K562 (cell line): ENCODE measurements at regions not wholly inside any gene's neighbourhood (a gene's known extent, or its start where the extent isn't known, plus 50 kb on each side); places are given as distances from the start of the nearest gene placed in this dataset.

Source experiments
- ATAC-seq: fragments of 200-7000 bp; cut with Tn5 transposase; 3 replicates; pipeline ENCODE4 v1.9.1; 2020; ENCODE audit warnings: moderate library complexity
- BruUV-seq: library from RNA; stranded (reverse); fragments of 400-500 nt; replicated peaks from 2 replicates; lab custom pipeline; 2021; lab: Mats Ljungman, UMichigan
- CTCF ChIA-PET: fragments of 300-600 bp; formaldehyde crosslinking; extraction: SDS; loops from one replicate; lab custom pipeline; 2021; ENCODE audit warnings: low intra/inter-chr PET ratio; lab: Yijun Ruan, JAX
- POLR2A ChIA-PET: fragments of 300-600, 350-650 bp; sonication (Branson Sonifier 250); formaldehyde crosslinking; extraction: SDS; loops from one replicate; lab custom pipeline; 2021; ENCODE audit warnings: antibody characterized with exemption, inconsistent platforms; lab: Yijun Ruan, JAX
- DNase-seq, 4 experiments: peaks; one replicate each; pipeline versions ENCODE4 v3.0.0 to v3.0.0-alpha.2; 2011 to 2018; ENCODE audit warnings: low spot score in 3 of 4, mixed read lengths in 3 of 4; ENCODE audit errors: extremely low read depth in 1 of 4
- FAIRE-seq: peaks from 2 replicates; lab custom pipeline; 2011; peaks lifted over from hg19 to GRCh38; lab: Jason Lieb, UNC
- H2AFZ ChIP-seq: 2 replicates; pipeline ENCODE4 v1.6.0; 2011; ENCODE audit warnings: low read depth, low read length, control low read depth, inconsistent platforms
- H3K27ac ChIP-seq: fragments of 200-600 bp; 3 replicates; pipeline ENCODE4 v1.8.0; 2011; ENCODE audit warnings: low read depth, mild to moderate bottlenecking, control low read depth, inconsistent platforms, low read length, moderate library complexity, mixed read lengths; ENCODE audit errors: extremely low read depth
- H3K27me3 ChIP-seq, 2 experiments: fragments of 300-600 bp in 1 of 2; 2 replicates in 1 of 2; 3 replicates in 1 of 2; pipeline versions ENCODE4 v1.6.0 to v1.8.0; 2011; ENCODE audit warnings: inconsistent platforms in 2 of 2, low read length in 2 of 2, mild to moderate bottlenecking in 1 of 2, mixed read lengths in 1 of 2, moderate library complexity in 1 of 2; ENCODE audit not compliant: control insufficient read depth in 2 of 2, insufficient read depth in 2 of 2
- H3K36me3 ChIP-seq: fragments of 300-600 bp; 3 replicates; pipeline ENCODE4 v1.8.0; 2011; ENCODE audit warnings: mild to moderate bottlenecking, low read length, inconsistent platforms; ENCODE audit not compliant: control insufficient read depth, insufficient read depth
- H3K4me1 ChIP-seq, 2 experiments: fragments of 200-600 bp in 1 of 2; replicated peaks in 1 of 2; 2 replicates in 1 of 2; 3 replicates in 1 of 2; pipeline versions ENCODE4 v1.5.1 to v1.8.0; 2011; ENCODE audit warnings: inconsistent platforms in 2 of 2, low read length in 2 of 2, mild to moderate bottlenecking in 1 of 2, mixed read lengths in 1 of 2, moderate library complexity in 1 of 2; ENCODE audit not compliant: control insufficient read depth in 2 of 2, insufficient read depth in 2 of 2
- H3K4me2 ChIP-seq: 2 replicates; pipeline ENCODE4 v1.6.1; 2011; ENCODE audit warnings: low read length, control low read depth, inconsistent platforms, mixed read lengths; ENCODE audit not compliant: insufficient read depth
- H3K4me3 ChIP-seq: fragments of 200-600 bp; sonication (generic), shearing (Covaris generic); 2 replicates; pipeline ENCODE4 v1.5.1; 2016; ENCODE audit warnings: control low read depth, inconsistent platforms
- H3K79me2 ChIP-seq: fragments of 200-600 bp; 3 replicates; pipeline ENCODE4 v1.8.0; 2011; ENCODE audit warnings: low read length, inconsistent platforms; ENCODE audit not compliant: control insufficient read depth, insufficient read depth
- H3K9ac ChIP-seq, 2 experiments: 2 replicates each; pipeline versions ENCODE4 v1.6.0 to v1.6.1; 2011; ENCODE audit warnings: low read depth in 2 of 2, low read length in 2 of 2, control low read depth in 1 of 2, inconsistent platforms in 1 of 2, mild to moderate bottlenecking in 1 of 2, mixed read lengths in 1 of 2; ENCODE audit not compliant: insufficient read depth in 1 of 2
- H3K9me1 ChIP-seq: one replicate; pipeline ENCODE4 v1.6.0; 2011; ENCODE audit warnings: inconsistent platforms, mild to moderate bottlenecking, low read length, moderate library complexity; ENCODE audit not compliant: control insufficient read depth, insufficient read depth
- H3K9me3 ChIP-seq: replicated peaks from 2 replicates; pipeline ENCODE4 v1.5.1; 2011; ENCODE audit warnings: low read depth, low read length, inconsistent platforms; ENCODE audit not compliant: control insufficient read depth, insufficient read depth
- H4K20me1 ChIP-seq: replicated peaks from 2 replicates; pipeline ENCODE4 v1.6.1; 2011; ENCODE audit warnings: low read length, inconsistent platforms, mixed read lengths; ENCODE audit not compliant: control insufficient read depth, insufficient read depth
- BRD4 ChIP-seq: fragments of 200-600 bp; sonication (generic); IDR thresholded peaks from 2 replicates; pipeline ENCODE4 v1.6.1; 2017; ENCODE audit warnings: inconsistent platforms
- DDX20 ChIP-seq: fragments of 450-650 bp; IDR thresholded peaks from 2 replicates; pipeline ENCODE4 v1.6.1; 2016; ENCODE audit warnings: missing genetic modification characterization, low read depth, mild to moderate bottlenecking, missing compliant biosample characterization, moderate library complexity
- GABPB2 ChIP-seq: fragments of 250-450 bp; sonication (Bioruptor Pico); conservative IDR thresholded peaks from 2 replicates; pipeline ENCODE4 v1.5.1; 2021; ENCODE audit warnings: mild to moderate bottlenecking
- HNRNPLL ChIP-seq: fragments of 200-400 bp; formaldehyde crosslinking; IDR thresholded peaks from 2 replicates; pipeline ENCODE4 v1.6.1; 2017; ENCODE audit warnings: low read length, low read depth, mild to moderate bottlenecking; ENCODE audit not compliant: poor library complexity, severe bottlenecking
- PHTF2 ChIP-seq: fragments of 250-450 bp; sonication (Bioruptor Pico); IDR thresholded peaks from 2 replicates; pipeline ENCODE4 v1.5.0; 2021; ENCODE audit warnings: mild to moderate bottlenecking
- ZNF133 ChIP-seq: fragments of 250-450 bp; sonication (Bioruptor Pico); IDR thresholded peaks from 2 replicates; pipeline ENCODE4 v1.4.0; 2020; ENCODE audit warnings: mild to moderate bottlenecking
- ZNF324 ChIP-seq: fragments of 250-450 bp; sonication (Bioruptor Pico); IDR thresholded peaks from 2 replicates; pipeline ENCODE4 v1.4.0; 2020; ENCODE audit warnings: mild to moderate bottlenecking
- ZNF384 ChIP-seq: IDR thresholded peaks from 2 replicates; pipeline ENCODE4 v1.6.1; 2012; ENCODE audit warnings: low read depth, low read length, improper control_type of control experiment
- ZNF589 ChIP-seq: fragments of 200-800 bp; sonication (Bioruptor generic); IDR thresholded peaks from 2 replicates; pipeline ENCODE4 v1.6.1; 2016; ENCODE audit warnings: low read depth, missing genetic modification characterization, missing compliant biosample characterization
- ZNF764 ChIP-seq: fragments of 250-450 bp; sonication (Bioruptor Pico); IDR thresholded peaks from 2 replicates; pipeline ENCODE4 v1.4.0; 2020; ENCODE audit warnings: low read depth, mild to moderate bottlenecking, moderate library complexity
- WGBS: fragments of 100-300 bp; shearing (Covaris generic); methylation state at CpG from one replicate; pipeline ENCODE4 v1.1.6; 2016; ENCODE audit warnings: low coverage, mixed read lengths; ENCODE audit not compliant: insufficient coverage; ENCODE audit errors: missing lambda C conversion rate; 5-methylcytosine and 5-hydroxymethylcytosine counted together
- in situ Hi-C: fragments of 300-500 bp; cut with MboI; formaldehyde crosslinking; loops from 4 replicates; pipeline ENCODE4 v1.15.0; 2018; ENCODE audit warnings: inconsistent platforms, mixed read lengths
- intact Hi-C: fragments of 100-400 bp; cut with micrococcal nuclease; formaldehyde crosslinking; loops from 2 replicates; pipeline ENCODE4 v1.14.2; 2022
- TF ChIP-seq, protein P1 (sequence below), 2 experiments: fragments of 450-650 bp; conservative IDR thresholded peaks; 2 replicates each; pipeline ENCODE4 v1.6.1; 2017; ENCODE audit warnings: mild to moderate bottlenecking in 2 of 2, moderate library complexity in 2 of 2
- TF ChIP-seq, protein P2 (sequence below): fragments of 250-450 bp; sonication (Bioruptor Pico); IDR thresholded peaks from 2 replicates; pipeline ENCODE4 v1.8.0; 2022; ENCODE audit warnings: inconsistent platforms
- TF ChIP-seq, protein P3 (sequence below): fragments of 450-650 bp; formaldehyde crosslinking; IDR thresholded peaks from 2 replicates; pipeline ENCODE4 v1.4.0; 2020; ENCODE audit warnings: mild to moderate bottlenecking, moderate library complexity
- TF ChIP-seq, protein P4 (sequence below): sonication (generic); formaldehyde crosslinking; IDR thresholded peaks from 2 replicates; pipeline ENCODE4 v1.8.0; 2022; ENCODE audit warnings: mild to moderate bottlenecking, low read depth, missing genetic modification reagents

DNA sequence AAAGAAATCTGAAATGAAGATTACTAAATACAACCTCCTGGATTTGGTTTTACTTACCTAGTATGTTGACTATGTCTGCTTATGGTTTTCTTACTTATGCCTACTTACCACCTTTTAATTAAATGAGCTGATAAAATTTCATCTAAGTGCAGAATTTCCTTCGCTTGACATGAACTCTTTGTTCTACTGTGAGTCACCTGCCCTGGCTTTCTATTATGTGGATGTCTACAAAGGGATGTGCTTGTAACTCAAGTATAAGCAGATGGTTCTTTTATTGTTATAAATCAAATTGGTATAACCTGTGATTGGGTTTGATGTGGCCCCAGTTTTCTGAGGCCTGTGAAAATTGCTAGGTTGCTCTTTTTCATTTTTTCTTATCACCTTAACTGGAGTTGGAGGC lies 389.1 kb upstream of the ANKRD30A start:
- H3K9ac ChIP-seq: no peak overlapping the region
- no peaks in the 10 kb centered on the region for H3K27me3 ChIP-seq
- H3K36me3 ChIP-seq: no peaks in the 10 kb centered on the region
- ChIA-PET CTCF (no interaction called here), POLR2A (no interaction called here)
- TF ChIP-seq ZNF589 (CRISPR knock-in tag) (no peak), HNRNPLL (no peak), ZNF324 (no peak), PHTF2 (CRISPR knock-in tag) (no peak), ZNF764 (no peak), ZNF133 (CRISPR knock-in tag) (no peak), BRD4 (no peak), DDX20 (no peak), GABPB2 (no peak), ZNF384 (no peak)
- TF ChIP-seq, protein P1, sequence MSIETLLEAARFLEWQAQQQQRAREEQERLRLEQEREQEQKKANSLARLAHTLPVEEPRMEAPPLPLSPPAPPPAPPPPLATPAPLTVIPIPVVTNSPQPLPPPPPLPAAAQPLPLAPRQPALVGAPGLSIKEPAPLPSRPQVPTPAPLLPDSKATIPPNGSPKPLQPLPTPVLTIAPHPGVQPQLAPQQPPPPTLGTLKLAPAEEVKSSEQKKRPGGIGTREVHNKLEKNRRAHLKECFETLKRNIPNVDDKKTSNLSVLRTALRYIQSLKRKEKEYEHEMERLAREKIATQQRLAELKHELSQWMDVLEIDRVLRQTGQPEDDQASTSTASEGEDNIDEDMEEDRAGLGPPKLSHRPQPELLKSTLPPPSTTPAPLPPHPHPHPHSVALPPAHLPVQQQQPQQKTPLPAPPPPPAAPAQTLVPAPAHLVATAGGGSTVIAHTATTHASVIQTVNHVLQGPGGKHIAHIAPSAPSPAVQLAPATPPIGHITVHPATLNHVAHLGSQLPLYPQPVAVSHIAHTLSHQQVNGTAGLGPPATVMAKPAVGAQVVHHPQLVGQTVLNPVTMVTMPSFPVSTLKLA (conservative IDR thresholded peaks at IDR 0.05): no peak
- TF ChIP-seq, protein P2, sequence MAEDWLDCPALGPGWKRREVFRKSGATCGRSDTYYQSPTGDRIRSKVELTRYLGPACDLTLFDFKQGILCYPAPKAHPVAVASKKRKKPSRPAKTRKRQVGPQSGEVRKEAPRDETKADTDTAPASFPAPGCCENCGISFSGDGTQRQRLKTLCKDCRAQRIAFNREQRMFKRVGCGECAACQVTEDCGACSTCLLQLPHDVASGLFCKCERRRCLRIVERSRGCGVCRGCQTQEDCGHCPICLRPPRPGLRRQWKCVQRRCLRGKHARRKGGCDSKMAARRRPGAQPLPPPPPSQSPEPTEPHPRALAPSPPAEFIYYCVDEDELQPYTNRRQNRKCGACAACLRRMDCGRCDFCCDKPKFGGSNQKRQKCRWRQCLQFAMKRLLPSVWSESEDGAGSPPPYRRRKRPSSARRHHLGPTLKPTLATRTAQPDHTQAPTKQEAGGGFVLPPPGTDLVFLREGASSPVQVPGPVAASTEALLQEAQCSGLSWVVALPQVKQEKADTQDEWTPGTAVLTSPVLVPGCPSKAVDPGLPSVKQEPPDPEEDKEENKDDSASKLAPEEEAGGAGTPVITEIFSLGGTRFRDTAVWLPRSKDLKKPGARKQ (CRISPR knock-in tag): no peak
- TF ChIP-seq, protein P3, sequence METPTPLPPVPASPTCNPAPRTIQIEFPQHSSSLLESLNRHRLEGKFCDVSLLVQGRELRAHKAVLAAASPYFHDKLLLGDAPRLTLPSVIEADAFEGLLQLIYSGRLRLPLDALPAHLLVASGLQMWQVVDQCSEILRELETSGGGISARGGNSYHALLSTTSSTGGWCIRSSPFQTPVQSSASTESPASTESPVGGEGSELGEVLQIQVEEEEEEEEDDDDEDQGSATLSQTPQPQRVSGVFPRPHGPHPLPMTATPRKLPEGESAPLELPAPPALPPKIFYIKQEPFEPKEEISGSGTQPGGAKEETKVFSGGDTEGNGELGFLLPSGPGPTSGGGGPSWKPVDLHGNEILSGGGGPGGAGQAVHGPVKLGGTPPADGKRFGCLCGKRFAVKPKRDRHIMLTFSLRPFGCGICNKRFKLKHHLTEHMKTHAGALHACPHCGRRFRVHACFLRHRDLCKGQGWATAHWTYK: no peak
- TF ChIP-seq, protein P4, sequence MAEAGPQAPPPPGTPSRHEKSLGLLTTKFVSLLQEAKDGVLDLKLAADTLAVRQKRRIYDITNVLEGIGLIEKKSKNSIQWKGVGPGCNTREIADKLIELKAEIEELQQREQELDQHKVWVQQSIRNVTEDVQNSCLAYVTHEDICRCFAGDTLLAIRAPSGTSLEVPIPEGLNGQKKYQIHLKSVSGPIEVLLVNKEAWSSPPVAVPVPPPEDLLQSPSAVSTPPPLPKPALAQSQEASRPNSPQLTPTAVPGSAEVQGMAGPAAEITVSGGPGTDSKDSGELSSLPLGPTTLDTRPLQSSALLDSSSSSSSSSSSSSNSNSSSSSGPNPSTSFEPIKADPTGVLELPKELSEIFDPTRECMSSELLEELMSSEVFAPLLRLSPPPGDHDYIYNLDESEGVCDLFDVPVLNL (CRISPR knock-in tag): no peak
- no peak overlapping the region for H3K27ac ChIP-seq
- intact Hi-C loops (no loop called here), in situ Hi-C loops (no loop called here)
- FAIRE-seq (no peak), DNase-seq (no peak), ATAC-seq (no peak)
- H2AFZ ChIP-seq: no peak overlapping the region
- no peak overlapping the region for H3K4me2 ChIP-seq
- BruUV-seq: no TSS peak
- no peaks in the 10 kb centered on the region for H3K9me1 ChIP-seq
- no peaks in the 10 kb centered on the region for H3K4me1 ChIP-seq
- no peaks in the 10 kb centered on the region for H3K79me2 ChIP-seq
- H3K4me3 ChIP-seq: no peak overlapping the region
- H3K9me3 ChIP-seq: no peaks in the 10 kb centered on the region
- 0% methylated on average over 1 of the region's 1 CpG for WGBS
- H4K20me1 ChIP-seq: no peaks in the 10 kb centered on the region
